Lower leg skin (tissue), 4 donors: ENCODE measurements at regions not wholly inside any gene's neighbourhood (a gene's known extent, or its start where the extent isn't known, plus 50 kb on each side); places are given as distances from the start of the nearest gene placed in this dataset.
"Not testable (repeated sequence)": the region's sequence is repeated elsewhere in the genome, so short reads cannot be mapped to it uniquely, and the experiment has no call there.

Experiments used
- DNase-seq, 2 donors: peaks; one replicate each; pipeline ENCODE4 v3.0.0-alpha.2; 2019; ENCODE audit warnings: low spot score in 2 of 2
- H3K4me3 ChIP-seq: fragments of 200-600 bp; sonication (generic); 2 replicates; pipeline ENCODE4 v1.5.1; 2017; ENCODE audit warnings: mild to moderate bottlenecking, low read depth; ENCODE audit not compliant: poor library complexity, severe bottlenecking
- CTCF ChIP-seq, 3 donors: fragments of 450-650 bp; IDR thresholded peaks; one replicate each; pipeline ENCODE4 v1.5.1; 2016; ENCODE audit warnings: antibody characterized with exemption in 3 of 3, mild to moderate bottlenecking in 3 of 3, moderate library complexity in 2 of 3
- POLR2A ChIP-seq, 2 donors: fragments of 450-650 bp; IDR thresholded peaks; one replicate each; pipeline ENCODE4 v1.6.1; 2016 to 2017; ENCODE audit warnings: antibody characterized with exemption in 2 of 2, mild to moderate bottlenecking in 1 of 2, moderate library complexity in 1 of 2
- WGBS, 2 donors: methylation state at CpG; one replicate each; pipeline ENCODE4 v1.1.5; 2018; 5-methylcytosine and 5-hydroxymethylcytosine counted together
- intact Hi-C: fragments of 100-400 bp; cut with DNase I; formaldehyde crosslinking; loops from one replicate; pipeline ENCODE4 v1.15.0; 2023; ENCODE audit warnings: low total_unique reads

GRCh38 chr2:176924909-176925534 is 287.6 kb upstream of the HNRNPA3 start:
- intact Hi-C loops = no loop called here
- 69 to 72% methylated on average over 7 of the region's 7 CpGs for WGBS, 2 donors

GRCh38 chr2:176926453-176926852 is 286.1 kb upstream of the HNRNPA3 start:
- H3K4me3 ChIP-seq = no peak overlapping the region
- intact Hi-C loops = no loop called here
- DNase-seq = no peak
- TF ChIP-seq CTCF (IDR thresholded peaks at IDR 0.05) = no peak
- WGBS, 2 donors = 0 to 38% methylated on average over 1 of the region's 1 CpG

More at GRCh38 chr2:176924909-176925534, 287.6 kb upstream of the HNRNPA3 start:
- H3K4me3 ChIP-seq = no peak overlapping the region
- DNase-seq = no peak
- TF ChIP-seq CTCF (IDR thresholded peaks at IDR 0.05) (no peak), POLR2A (IDR thresholded peaks at IDR 0.05) (no peak)

GRCh38 chr2:176929387-176929786 is 283.2 kb upstream of the HNRNPA3 start:
- WGBS, 2 donors = 85 to 91% methylated on average over 2 of the region's 2 CpGs
- H3K4me3 ChIP-seq, DNase-seq, intact Hi-C loops: not testable (repeated sequence)

DNA sequence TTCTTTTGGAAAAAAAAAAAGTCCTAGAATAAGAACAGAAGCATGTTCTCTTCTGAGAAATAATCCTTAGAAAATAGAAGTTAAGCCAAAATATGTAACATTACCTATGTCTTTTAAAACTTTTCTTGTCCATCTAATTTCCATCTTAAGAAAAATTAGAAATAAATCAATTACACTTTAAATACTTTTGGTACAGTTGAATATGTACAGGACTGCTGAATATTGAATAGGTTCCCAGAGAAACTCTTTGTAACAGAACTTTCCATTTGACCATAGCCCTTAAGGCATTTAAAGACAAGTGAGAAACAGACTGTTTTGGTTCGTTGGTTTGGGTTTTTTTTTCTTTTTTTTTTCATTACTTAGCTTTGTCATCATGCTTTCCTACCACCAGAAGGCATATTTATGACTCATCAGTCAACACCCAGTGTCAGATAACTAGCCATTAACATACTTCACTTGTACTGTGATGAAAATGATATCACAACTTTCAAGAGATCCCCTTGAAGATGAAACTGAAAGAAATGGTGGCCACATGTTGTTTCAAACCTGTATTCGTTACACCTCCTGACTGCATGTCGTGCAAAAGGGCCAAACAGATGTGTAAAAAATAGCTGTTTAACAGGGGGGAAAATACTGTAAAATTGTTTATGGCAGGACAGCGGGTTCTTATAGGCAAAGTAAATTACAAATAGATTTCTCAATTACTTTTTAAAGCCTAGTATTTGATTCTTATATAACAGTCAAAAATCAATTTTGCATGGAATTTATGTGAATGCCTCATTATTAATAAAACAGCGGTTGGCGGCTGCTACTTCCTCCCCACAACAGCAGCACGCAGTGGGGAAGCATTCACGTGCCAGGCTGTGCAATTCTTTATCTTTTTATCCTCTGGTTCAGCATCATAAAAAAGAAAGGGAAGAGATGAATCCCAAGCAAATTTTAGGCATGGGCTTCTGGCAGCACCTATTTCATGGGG is 280.7 kb upstream of the HNRNPA3 start:
- 57 to 62% methylated on average over 8 of the region's 8 CpGs for WGBS, 2 donors
- TF ChIP-seq POLR2A (IDR thresholded peaks at IDR 0.05) (no peak), CTCF (IDR thresholded peaks at IDR 0.05) (no peak)
- DNase-seq = no peak
- intact Hi-C loops = no loop called here
- no peak overlapping the region for H3K4me3 ChIP-seq

DNA sequence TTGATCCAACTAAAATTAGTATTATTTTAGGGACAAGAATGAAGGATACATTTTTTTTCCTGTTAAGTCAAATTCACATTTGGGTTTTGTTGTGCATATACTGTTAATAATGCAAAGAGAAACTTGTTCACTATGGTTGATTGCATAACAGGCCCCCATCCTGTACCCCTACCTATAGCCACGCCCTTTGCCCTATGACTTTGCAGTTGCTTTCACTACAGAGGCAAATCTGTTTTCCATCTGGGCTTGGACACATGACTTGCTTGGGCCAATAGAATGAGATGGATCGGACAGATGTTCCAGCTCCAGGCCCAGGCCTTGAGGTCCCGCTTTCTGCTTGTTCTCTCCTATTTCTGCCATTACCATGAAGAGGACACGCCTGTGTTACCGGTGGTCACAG is 278.5 kb upstream of the HNRNPA3 start:
- H3K4me3 ChIP-seq = no peak overlapping the region
- whole genome bisulfite sequencing, 2 donors = 95 to 96% methylated on average over 5 of the region's 5 CpGs
- TF ChIP-seq POLR2A (IDR thresholded peaks at IDR 0.05) (no peak), CTCF (IDR thresholded peaks at IDR 0.05) (no peak)
- intact Hi-C loops = no loop called here
- DNase-seq = no peak

DNA sequence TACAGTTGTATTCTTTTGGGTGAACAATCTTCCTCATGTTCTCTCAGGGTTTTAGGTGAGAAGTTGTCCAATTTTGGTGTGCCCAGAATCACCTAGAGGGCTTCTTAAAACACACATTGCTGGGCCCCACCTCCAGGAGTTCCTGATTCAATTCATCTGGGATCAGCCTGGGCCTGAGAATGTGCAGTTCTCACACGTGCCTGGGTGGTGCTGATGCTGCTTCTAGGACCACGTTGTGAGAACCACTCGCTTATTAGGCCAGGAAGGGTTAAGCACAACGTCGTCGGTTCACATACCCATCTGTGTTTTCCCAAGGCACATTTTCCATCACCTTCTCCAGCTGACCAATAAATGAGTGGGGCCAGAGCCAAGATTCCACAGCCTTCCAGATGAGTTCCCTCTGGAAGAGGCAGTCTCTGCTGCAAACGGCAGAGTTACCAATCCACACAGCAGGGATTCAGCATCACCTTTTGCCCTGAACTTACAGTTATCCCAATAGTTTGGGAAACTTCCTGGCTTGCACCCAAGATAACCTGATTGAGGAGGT is 277.7 kb upstream of the HNRNPA3 start:
- no peak for TF ChIP-seq POLR2A (IDR thresholded peaks at IDR 0.05)
- no peak for TF ChIP-seq CTCF (IDR thresholded peaks at IDR 0.05)
- H3K4me3 ChIP-seq = no peak overlapping the region
- DNase-seq = no peak
- 47 to 53% methylated on average over 7 of the region's 7 CpGs for WGBS, 2 donors
- intact Hi-C loops = no loop called here
